ENCODE measurements at regions not wholly inside any gene's neighbourhood (a gene's known extent, or its start where the extent isn't known, plus 50 kb on each side); places are given as distances from the start of the nearest gene placed in this dataset.

DNA sequence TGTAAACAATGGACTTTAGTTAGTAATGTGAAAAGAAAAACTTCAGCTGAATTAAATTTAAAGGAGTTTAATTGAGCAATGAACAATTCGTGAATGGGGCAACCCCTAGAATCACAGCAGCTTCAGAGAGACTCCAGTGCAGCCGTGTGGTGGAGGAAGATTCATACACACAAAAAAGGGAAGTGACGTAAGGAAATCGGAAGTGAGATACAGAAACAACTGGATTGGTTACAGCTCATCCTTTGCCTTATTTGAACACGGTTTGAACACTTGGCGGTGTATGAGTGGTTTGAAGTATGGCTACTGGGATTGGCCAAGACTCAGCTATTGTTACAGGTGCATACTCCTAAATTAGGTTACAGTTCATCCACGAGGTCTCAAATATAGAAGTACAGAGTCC lies 460.4 kb upstream of the ASIC2 start:
- TF ChIP-seq, protein P1, sequence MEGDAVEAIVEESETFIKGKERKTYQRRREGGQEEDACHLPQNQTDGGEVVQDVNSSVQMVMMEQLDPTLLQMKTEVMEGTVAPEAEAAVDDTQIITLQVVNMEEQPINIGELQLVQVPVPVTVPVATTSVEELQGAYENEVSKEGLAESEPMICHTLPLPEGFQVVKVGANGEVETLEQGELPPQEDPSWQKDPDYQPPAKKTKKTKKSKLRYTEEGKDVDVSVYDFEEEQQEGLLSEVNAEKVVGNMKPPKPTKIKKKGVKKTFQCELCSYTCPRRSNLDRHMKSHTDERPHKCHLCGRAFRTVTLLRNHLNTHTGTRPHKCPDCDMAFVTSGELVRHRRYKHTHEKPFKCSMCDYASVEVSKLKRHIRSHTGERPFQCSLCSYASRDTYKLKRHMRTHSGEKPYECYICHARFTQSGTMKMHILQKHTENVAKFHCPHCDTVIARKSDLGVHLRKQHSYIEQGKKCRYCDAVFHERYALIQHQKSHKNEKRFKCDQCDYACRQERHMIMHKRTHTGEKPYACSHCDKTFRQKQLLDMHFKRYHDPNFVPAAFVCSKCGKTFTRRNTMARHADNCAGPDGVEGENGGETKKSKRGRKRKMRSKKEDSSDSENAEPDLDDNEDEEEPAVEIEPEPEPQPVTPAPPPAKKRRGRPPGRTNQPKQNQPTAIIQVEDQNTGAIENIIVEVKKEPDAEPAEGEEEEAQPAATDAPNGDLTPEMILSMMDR (IDR thresholded peaks at IDR 0.05), result no peak
- TF ChIP-seq POLR2A (IDR thresholded peaks at IDR 0.05), result no peak
